ENCODE measurements at regions not wholly inside any gene's neighbourhood (a gene's known extent, or its start where the extent isn't known, plus 50 kb on each side); places are given as distances from the start of the nearest gene placed in this dataset.

- CTCF ChIA-PET (ENCODE audit: partially characterized antibody), result no interaction called here
- H2BK120ac ChIP-seq (replicated peaks; ENCODE audit: low read depth, low read length), result no peak overlapping the region
- H3K27me3 ChIP-seq (replicated peaks in 1 of 4; ENCODE audit: control insufficient read depth in 3 of 4, extremely low read depth in 1 of 4, insufficient read depth in 3 of 4, low read length in 3 of 4), result no peaks in the 10 kb centered on the region
- no peaks in the 10 kb centered on the region for H3K79me1 ChIP-seq (ENCODE audit: low read depth, low read length)
- no peak overlapping the region for H3K4me3 ChIP-seq (ENCODE audit: extremely low read depth in 1 of 4, insufficient read depth in 2 of 4, low read depth in 3 of 4, low read length in 4 of 4)
- H3K79me2 ChIP-seq (ENCODE audit: control insufficient read depth in 1 of 2, insufficient read depth in 2 of 2, low read length in 2 of 2), result no peaks in the 10 kb centered on the region
- H2BK12ac ChIP-seq (ENCODE audit: low read depth, low read length), result no peak overlapping the region
- no peak overlapping the region for H4K5ac ChIP-seq (ENCODE audit: insufficient read length, low read depth, low read length)
- no peak overlapping the region for H2BK15ac ChIP-seq (ENCODE audit: low read length)
- no peak overlapping the region for H2BK5ac ChIP-seq (ENCODE audit: low read depth, low read length)
- H3K18ac ChIP-seq (ENCODE audit: extremely low read depth, low read length), result no peak overlapping the region
- H2BK20ac ChIP-seq (ENCODE audit: low read length), result no peak overlapping the region
- no peak for FAIRE-seq
- no peak overlapping the region for H3K23ac ChIP-seq (ENCODE audit: insufficient read length)
- H3K4me1 ChIP-seq (replicated peaks in 1 of 4; ENCODE audit: control insufficient read depth in 3 of 4, insufficient read depth in 4 of 4, low read length in 3 of 4), result no peaks in the 10 kb centered on the region
- POLR2A ChIA-PET (ENCODE audit: partially characterized antibody), result no interaction called here
- H3K27ac ChIP-seq (ENCODE audit: low read depth, low read length), result no peak overlapping the region
- H4K8ac ChIP-seq (ENCODE audit: extremely low read depth, insufficient read depth, low read length), result no peak overlapping the region
- no peak overlapping the region for H3K9ac ChIP-seq (replicated peaks in 1 of 4; ENCODE audit: extremely low read depth in 1 of 4, low read depth in 3 of 4, low read length in 3 of 4)
- H4K20me1 ChIP-seq (replicated peaks in 1 of 2; ENCODE audit: control insufficient read depth in 1 of 2, insufficient read depth in 2 of 2, low read length in 2 of 2), result no peaks in the 10 kb centered on the region
- WGBS, 2 experiments (ENCODE audit: extremely low coverage in 1 of 2, insufficient coverage in 1 of 2, insufficient read length in 1 of 2, insufficient replicate concordance in 2 of 2, low coverage in 1 of 2, low lambda C conversion rate in 2 of 2, missing lambda C conversion rate in 1 of 2), result 95% methylated on average over 2 of the region's 2 CpGs; no CpG with 5 or more reads in 1 of the 2 experiments
- DNase-seq (ENCODE audit: low read depth in 1 of 2, low spot score in 2 of 2), result no peak
- H4K91ac ChIP-seq (replicated peaks; ENCODE audit: insufficient read length, low read length), result no peak overlapping the region
- H3K14ac ChIP-seq (ENCODE audit: insufficient read length), result no peak overlapping the region
- H3K36me3 ChIP-seq (ENCODE audit: control insufficient read depth in 2 of 4, insufficient read depth in 4 of 4, low read length in 3 of 4), result no peaks in the 10 kb centered on the region
- no peak overlapping the region for H3K56ac ChIP-seq (replicated peaks; ENCODE audit: insufficient read length, low read depth, low read length)
- no peak overlapping the region for H2AK5ac ChIP-seq (ENCODE audit: low read depth, low read length)
- no peaks in the 10 kb centered on the region for H3K9me3 ChIP-seq (ENCODE audit: insufficient read depth in 2 of 2, low read depth in 1 of 2, low read length in 1 of 2)
- TF ChIP-seq ATF2 (IDR thresholded peaks at IDR 0.05; ENCODE audit: low read length) (no peak), FOSL1 (IDR thresholded peaks at IDR 0.05; ENCODE audit: insufficient read depth, low read depth, low read length) (no peak), CREB1 (IDR thresholded peaks at IDR 0.05) (no peak), SP2 (IDR thresholded peaks at IDR 0.05; ENCODE audit: low read length) (no peak), PHF8 (conservative IDR thresholded peaks at IDR 0.05; ENCODE audit: low read depth, low read length) (no peak), CEBPB (IDR thresholded peaks at IDR 0.05; ENCODE audit: low read depth, low read length) (no peak), POLR2A (IDR thresholded peaks at IDR 0.05; ENCODE audit: control extremely low read depth in 1 of 2, low read depth in 2 of 2, low read length in 2 of 2) (no peak)
- H3K4me2 ChIP-seq (ENCODE audit: insufficient read depth in 1 of 2, low read depth in 2 of 2, low read length in 2 of 2), result no peak overlapping the region
- H3K4ac ChIP-seq (replicated peaks; ENCODE audit: insufficient read length, low read depth, low read length), result no peak overlapping the region
- H2AFZ ChIP-seq (ENCODE audit: low read length), result no peak overlapping the region
- no peaks in the 10 kb centered on the region for H3K23me2 ChIP-seq (ENCODE audit: low read depth, low read length)
Observed at GRCh38 chr2:223494942-223495341, 107.2 kb downstream of the SCG2 start.

Data from H1 (cell line).